Dedifferentiated amniotic fluid mesenchymal stem cell (primary cell): ENCODE measurements at regions not wholly inside any gene's neighbourhood (a gene's known extent, or its start where the extent isn't known, plus 50 kb on each side); places are given as distances from the start of the nearest gene placed in this dataset.
"Not testable (repeated sequence)": the region's sequence is repeated elsewhere in the genome, so short reads cannot be mapped to it uniquely, and the experiment has no call there.

Source experiments
- DNase-seq: peaks from one replicate; pipeline ENCODE4 v3.0.0-alpha.2; 2016; ENCODE audit errors: extremely low spot score

GRCh38 chr1:233722212-233722979 lies 108.5 kb downstream of the KCNK1 start:
- no peak for DNase-seq

GRCh38 chr1:233723387-233723786 lies 109.5 kb downstream of the KCNK1 start:
- no peak for DNase-seq

- not testable (repeated sequence) for DNase-seq
These were observed 110.3 kb downstream of the KCNK1 start for GRCh38 chr1:233724131-233724631.

DNA sequence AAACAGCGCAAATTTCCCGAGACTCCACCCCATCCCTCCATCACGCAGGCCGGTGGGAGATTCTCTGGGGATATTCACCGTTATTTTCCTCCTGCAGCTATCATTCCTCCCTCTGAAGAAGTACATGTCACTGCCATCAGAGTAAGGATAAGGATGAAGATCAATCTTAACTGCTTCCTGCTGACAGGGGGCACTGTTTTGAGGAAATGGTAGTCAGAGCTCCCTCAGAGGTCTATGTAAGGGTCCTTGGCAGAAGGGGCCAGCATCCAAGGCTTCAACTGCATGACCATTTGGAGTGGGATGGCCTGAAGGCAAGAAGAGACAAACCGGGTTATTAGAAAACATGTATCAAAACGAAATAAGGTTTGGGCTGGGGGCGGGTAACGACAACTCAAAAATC lies 111.5 kb downstream of the KCNK1 start:
- no peak for DNase-seq

- DNase-seq: no peak
These were observed 114.8 kb downstream of the KCNK1 start for GRCh38 chr1:233728721-233729120.

DNA sequence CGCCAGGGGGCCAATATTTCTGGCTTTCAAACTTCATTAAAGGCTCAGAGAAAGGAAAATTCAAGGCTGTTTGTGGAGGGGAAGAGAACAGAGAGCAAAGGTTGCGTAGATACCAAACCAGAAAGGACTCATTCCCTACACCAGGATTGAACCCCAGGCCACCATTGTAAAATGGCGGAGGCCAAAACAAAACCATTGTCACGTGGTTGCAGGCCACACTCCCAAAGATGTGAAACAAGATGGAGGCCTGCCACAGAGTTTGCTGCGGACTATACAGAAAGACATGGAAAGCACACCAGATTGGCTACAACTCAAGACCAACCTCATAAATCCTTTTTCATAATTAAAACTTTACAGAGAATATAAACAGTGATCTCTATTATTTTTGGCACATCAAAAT lies 116.5 kb downstream of the KCNK1 start:
- DNase-seq: no peak

- DNase-seq: no peak
These were observed 116.9 kb downstream of the KCNK1 start for GRCh38 chr1:233730809-233731208.

DNA sequence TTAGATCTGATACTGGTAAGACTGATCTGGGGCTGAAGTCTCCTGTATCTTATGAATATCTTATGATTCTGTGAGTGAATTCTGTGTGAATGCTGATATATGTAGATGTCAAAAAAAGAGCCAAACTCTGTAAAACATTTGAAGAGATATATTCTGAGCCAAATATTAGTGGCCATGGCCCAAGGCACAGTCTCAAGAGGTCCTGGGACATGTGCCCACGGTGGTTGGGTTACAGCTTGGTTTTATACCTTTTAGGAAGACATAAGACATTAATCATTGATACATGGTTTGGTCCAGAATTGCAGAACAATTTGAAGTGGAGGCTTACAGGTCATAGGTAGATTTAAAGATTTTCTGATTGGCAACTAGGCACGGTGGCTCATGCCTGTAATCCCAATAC lies 118.3 kb downstream of the KCNK1 start:
- DNase-seq: no peak

DNA sequence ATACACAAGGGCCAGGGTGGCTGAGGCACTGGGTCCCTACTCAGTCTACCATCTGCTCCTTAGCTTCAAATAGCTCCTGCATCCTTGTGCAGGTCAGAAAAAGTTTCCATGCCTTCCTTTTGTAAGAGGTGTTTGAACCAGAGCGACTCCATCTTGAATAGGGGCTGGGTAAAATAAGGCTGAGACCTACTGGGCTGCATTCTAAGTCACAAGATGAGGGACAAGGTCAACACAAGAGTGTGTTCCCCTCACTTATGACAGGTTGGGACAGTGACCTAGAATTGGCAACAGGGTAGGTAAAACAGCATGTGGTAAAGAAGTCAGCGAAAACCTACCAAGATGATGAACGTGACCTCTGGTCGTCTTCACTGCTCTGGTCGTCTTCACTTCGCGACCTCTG lies 120.5 kb downstream of the KCNK1 start:
- DNase-seq: no peak

DNA sequence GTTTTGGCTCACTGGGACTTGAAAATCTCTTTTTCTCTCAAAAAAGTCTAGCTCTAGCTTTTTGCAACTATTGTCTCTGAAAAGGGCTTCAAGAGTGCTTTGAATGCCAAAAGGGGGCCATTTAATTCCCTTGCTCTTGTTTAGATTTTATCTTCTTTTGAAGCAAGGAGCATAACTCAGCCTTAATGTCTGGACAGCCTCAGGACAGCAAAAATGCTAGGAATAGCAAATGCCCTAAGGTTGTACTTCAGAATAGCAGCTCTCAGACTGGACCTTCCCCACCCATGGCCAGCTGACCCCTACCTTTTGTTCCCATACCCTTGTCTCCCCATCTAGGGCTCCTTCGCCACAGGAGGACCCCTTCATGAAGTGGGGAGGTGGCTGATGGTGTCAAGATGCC lies 121.4 kb downstream of the KCNK1 start:
- no peak for DNase-seq

DNA sequence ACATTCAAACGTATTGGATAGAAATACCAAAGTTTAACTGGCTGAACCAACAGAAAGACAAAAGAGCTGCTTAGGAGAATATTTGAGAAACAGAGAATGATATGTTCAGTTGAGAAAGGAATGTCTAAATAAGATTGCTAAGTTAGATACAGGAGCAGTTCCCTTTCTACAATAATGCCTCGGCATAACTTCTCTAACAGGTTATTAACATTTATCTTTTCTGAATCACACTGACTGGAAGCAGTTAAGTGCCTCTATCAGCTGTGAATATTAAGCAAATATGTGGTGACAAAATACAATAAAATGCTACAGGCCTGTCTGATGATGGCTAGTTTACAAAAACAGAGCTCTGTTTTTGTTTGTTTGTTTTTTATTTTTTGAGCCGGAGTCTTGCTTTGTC lies 121.9 kb downstream of the KCNK1 start:
- no peak for DNase-seq

- no peak for DNase-seq
These were observed 123.4 kb downstream of the KCNK1 start for GRCh38 chr1:233737341-233737740.

DNA sequence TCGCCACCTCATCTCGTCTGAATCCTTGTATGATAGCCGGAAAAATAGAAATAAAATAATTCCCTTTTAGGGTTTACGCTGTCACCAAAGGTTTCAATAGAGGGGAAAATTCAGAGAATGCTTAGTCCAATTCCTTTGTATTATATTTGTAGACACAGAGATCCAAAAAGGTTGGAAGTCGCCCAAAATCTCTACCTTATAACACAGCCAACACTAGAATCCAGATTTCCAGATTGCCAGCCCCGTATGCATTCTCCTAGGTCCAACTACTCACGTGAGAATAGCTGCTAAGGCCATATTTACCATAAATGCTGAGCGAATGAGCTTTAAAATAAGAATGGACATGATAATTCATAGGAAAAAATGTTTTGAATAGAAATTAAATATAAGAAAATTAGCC lies 124.5 kb downstream of the KCNK1 start:
- no peak for DNase-seq

- no peak for DNase-seq
These were observed 124.9 kb downstream of the KCNK1 start for GRCh38 chr1:233738850-233739249.

DNA sequence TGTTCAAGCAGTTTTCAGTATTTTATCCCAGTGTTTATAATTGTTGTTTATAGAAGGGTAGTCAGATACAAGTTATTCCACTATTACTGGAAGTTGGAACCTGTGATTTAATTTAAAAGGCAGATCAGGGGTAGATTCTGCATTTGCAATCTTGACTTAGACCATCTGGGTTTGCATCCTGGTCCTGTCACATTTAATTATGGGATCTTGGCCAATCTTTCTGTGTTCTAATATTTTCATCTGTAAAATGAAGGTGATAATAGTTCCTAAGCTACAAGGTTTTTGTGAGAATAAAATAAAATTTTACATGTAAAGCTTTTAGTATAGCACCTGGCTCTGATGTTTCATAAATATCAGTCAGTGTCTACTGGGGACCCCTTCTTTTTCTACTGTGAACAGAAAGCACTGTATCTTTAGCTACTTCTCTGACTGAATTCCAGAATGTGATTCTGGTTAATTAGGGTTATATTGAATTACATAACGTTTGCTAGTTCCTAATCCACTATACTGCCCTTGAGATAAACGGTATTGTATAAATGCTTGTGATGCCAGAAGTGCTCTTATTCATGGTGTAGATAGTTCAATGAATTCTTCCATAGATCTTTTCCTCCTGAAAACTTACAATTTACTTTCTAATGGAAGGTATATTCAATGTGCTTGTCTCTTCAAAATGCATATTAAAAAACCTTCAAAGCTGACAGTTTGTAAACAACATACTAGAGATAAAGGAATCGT lies 131.0 kb downstream of the KCNK1 start:
- DNase-seq: no peak

DNA sequence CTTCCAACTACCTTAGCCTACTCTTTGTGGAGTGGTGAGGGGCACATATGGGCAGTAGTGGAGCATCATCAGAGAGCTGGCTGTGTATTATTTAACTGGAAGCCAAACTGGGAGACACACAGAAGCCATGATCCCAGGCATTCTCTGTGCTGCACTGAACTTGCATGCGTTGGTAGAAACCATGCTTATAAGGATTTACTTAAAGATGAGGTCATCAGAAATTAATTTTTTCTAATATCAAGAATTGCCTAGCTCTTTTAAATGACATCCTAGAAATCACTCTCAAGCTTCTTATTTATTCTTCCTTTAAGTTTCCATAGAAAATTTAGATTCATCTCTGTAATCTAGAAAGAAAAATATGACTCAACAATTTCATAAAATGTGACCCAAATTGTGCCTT lies 136.2 kb downstream of the KCNK1 start:
- DNase-seq: no peak

DNA sequence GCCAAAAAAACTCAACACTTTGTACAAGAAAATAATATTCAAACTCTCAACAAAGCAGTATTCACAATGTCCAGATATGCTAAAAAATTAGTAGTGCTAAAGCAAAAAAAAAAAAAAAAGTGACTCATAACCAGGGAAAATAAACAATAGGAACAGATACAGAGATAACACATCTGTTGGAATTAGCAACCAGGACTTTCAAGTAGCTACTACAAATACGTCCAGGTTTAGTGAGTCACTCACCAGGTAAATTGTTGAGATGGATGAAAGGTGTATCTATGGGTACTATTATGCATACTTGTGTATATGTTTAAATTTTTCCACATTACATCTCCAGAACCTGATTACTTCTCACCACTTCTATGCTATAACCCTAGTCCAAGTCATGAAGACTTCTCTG lies 144.8 kb upstream of the SLC35F3 start:
- no peak for DNase-seq

- not testable (repeated sequence) for DNase-seq
These were observed 140.2 kb upstream of the SLC35F3 start for GRCh38 chr1:233764304-233764703.

DNA sequence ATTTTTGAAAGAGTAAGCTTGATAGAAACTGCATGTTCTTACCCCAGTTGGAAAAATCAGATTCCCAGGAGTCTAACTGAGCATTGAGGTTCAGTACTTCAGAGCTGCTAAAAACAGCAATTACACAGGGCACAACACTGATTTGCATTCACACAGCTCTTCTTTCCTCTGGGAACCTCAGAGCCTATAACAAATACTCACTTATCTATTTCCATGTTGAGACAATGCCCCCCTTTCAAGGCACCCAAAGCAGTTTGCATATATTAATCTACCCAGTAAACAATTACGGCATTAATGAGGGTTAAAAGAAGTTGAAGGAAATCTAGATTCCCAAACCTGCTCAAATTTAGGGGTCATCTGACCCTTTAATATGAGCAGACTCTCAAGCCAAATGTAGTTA lies 126.9 kb upstream of the SLC35F3 start:
- DNase-seq: no peak

DNA sequence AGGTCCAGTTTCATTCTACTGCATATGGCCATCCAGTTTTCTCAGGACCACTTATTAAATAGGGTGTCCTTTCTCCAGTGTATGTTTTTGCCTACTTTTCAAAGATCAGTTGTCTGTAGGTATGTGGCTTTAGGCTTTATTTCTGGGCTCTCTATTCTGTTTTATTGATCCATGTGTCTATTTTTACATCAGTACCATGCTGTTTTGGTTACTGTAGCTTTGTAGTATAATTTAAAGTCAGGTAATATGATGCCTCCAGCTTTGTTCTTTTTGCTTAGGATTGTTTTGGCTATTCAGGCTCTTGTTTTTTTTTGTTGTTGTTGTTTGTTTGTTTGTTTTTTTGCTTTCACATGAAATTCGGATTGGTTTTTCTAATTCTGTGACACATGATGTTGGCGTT lies 124.4 kb upstream of the SLC35F3 start:
- DNase-seq: no peak

DNA sequence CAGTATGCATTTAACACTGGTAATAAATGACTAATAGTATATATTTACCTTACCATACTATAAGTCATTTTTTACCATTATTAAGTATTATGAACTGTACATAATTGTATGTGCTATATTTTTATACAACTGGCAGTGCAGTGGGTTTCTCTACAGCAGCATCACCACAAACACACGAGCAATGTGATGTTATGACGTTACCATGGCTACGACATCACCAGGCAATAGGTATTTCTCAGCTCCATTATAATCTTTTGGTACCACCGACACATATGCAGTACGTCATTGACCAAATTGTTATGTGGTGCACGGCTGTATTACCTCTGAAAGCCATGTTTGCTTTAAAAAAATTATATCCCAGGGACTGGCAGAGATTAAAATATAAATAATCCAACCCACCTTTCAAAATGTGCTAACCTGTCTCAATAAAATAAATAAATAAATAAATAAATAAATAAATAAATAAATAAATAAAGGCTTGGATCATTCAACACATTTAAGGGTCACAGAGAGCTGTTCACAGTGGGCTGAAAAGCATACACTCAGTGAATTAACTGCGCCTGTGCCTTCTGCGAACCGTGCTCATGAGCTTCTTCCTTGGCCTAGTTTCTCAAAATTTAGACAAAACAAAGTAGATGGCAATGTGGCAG lies 121.4 kb upstream of the SLC35F3 start:
- DNase-seq: no peak

- DNase-seq: no peak
These were observed 116.9 kb upstream of the SLC35F3 start for GRCh38 chr1:233787599-233787998.

- no peak for DNase-seq
These were observed 115.8 kb upstream of the SLC35F3 start for GRCh38 chr1:233788687-233789086.
